Gastroesophageal sphincter (tissue), 4 donors: ENCODE measurements at regions not wholly inside any gene's neighbourhood (a gene's known extent, or its start where the extent isn't known, plus 50 kb on each side); places are given as distances from the start of the nearest gene placed in this dataset.

Source experiments
- ATAC-seq: fragments of 150-250 bp; one replicate; pipeline ENCODE4 v1.9.1; 2016; ENCODE audit warnings: mild to moderate bottlenecking, moderate library complexity
- H3K27ac ChIP-seq, 4 donors: fragments of 200-600 bp; sonication (generic) in 3 of 4; 1 replicate in 3 of 4; 2 replicates in 1 of 4; pipeline ENCODE4 v1.5.1; 2016 to 2019
- H3K27me3 ChIP-seq: fragments of 200-600 bp; sonication (generic); one replicate; pipeline ENCODE4 v1.5.1; 2019
- H3K36me3 ChIP-seq, 2 donors: fragments of 200-600 bp; sonication (generic); one replicate each; pipeline ENCODE4 v1.5.1; 2019; ENCODE audit warnings: control low read depth in 1 of 2
- H3K4me1 ChIP-seq, 3 donors: fragments of 200-600 bp; sonication (generic); 1 replicate in 2 of 3; 2 replicates in 1 of 3; pipeline ENCODE4 v1.5.1; 2016 to 2019; ENCODE audit warnings: control low read depth in 2 of 3
- H3K4me3 ChIP-seq, 2 donors: fragments of 200-600 bp; sonication (generic); one replicate each; pipeline ENCODE4 v1.5.1; 2019; ENCODE audit warnings: mild to moderate bottlenecking in 1 of 2, moderate library complexity in 1 of 2
- H3K9me3 ChIP-seq, 3 donors: fragments of 200-600 bp; sonication (generic); one replicate each; pipeline ENCODE4 v1.5.1; 2017 to 2019; ENCODE audit warnings: control low read depth in 2 of 3
- EP300 ChIP-seq: sonication (generic); formaldehyde crosslinking; IDR thresholded peaks from one replicate; pipeline ENCODE4 v1.6.1; 2017; ENCODE audit warnings: antibody characterized with exemption, mild to moderate bottlenecking
- POLR2A ChIP-seq, 2 donors: fragments of 450-650 bp; IDR thresholded peaks; one replicate each; pipeline ENCODE4 v1.6.1; 2017; ENCODE audit warnings: antibody characterized with exemption in 2 of 2, mild to moderate bottlenecking in 2 of 2, moderate library complexity in 1 of 2
- POLR2AphosphoS5 ChIP-seq: sonication (generic); formaldehyde crosslinking; IDR thresholded peaks from one replicate; pipeline ENCODE4 v1.6.1; 2017; ENCODE audit warnings: antibody characterized with exemption
- WGBS, 2 donors: methylation state at CpG; one replicate each; pipeline ENCODE4 v1.1.5; 2018; ENCODE audit warnings: low coverage in 1 of 2; 5-methylcytosine and 5-hydroxymethylcytosine counted together
- TF ChIP-seq, protein P1 (sequence below), 4 experiments: fragments of 200-600 bp in 2 of 4; fragments of 450-650 bp in 2 of 4; sonication (generic) in 1 of 4; IDR thresholded peaks; one replicate each; pipeline ENCODE4 v1.5.1; 2017 to 2019; ENCODE audit warnings: antibody characterized with exemption in 4 of 4, mild to moderate bottlenecking in 2 of 4, moderate library complexity in 2 of 4

DNA sequence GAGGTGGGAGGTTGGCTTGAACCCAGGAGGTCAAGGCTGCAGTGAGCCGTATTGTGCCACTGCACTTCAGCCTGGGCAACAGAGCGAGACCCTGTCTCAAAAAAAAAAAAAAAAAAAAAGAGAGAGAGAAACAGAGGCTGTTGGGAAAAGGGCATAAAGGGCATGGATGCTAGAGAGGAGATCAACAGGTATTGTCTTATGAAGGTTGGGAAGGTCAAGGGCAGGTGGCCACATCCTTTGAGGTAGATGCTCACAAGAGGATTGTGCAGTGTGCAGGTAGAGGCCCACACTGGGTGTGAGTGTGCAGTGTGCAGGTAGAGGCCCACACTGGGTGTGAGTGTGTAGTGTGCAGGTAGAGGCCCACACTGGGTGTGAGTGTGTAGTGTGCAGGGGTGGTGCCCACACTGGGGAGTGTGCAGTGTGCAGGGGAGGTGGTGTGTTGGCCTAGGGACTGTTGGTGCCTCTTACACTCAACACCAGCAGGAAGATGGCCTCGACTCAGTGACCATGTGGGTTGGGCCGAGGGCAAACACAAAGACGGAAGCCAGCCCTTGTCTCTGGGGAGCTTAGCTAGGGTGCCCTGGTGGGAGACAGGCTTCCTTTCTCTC is 404.9 kb upstream of the TNRC6C start:
- no peak for ATAC-seq
- Histone ChIP-seq H3K4me1 (peaks cover 0 to 52% (median 0%) of the 10 kb centered on the region in 3 donors), H3K27ac (peak overlapping the region in 1 of 4 donors; percentile 80), H3K27me3 (no peaks in the 10 kb centered on the region), H3K36me3 (no peaks in the 10 kb centered on the region), H3K4me3 (no peak overlapping the region), H3K9me3 (no peaks in the 10 kb centered on the region)
- TF ChIP-seq POLR2A (IDR thresholded peaks at IDR 0.05) (no peak), POLR2AphosphoS5 (no peak), EP300 (no peak)
- TF ChIP-seq, protein P1, sequence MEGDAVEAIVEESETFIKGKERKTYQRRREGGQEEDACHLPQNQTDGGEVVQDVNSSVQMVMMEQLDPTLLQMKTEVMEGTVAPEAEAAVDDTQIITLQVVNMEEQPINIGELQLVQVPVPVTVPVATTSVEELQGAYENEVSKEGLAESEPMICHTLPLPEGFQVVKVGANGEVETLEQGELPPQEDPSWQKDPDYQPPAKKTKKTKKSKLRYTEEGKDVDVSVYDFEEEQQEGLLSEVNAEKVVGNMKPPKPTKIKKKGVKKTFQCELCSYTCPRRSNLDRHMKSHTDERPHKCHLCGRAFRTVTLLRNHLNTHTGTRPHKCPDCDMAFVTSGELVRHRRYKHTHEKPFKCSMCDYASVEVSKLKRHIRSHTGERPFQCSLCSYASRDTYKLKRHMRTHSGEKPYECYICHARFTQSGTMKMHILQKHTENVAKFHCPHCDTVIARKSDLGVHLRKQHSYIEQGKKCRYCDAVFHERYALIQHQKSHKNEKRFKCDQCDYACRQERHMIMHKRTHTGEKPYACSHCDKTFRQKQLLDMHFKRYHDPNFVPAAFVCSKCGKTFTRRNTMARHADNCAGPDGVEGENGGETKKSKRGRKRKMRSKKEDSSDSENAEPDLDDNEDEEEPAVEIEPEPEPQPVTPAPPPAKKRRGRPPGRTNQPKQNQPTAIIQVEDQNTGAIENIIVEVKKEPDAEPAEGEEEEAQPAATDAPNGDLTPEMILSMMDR (IDR thresholded peaks at IDR 0.05) = no peak
- 75 to 90% methylated on average over 2 to 3 of the region's 5 CpGs for WGBS, 2 donors

DNA sequence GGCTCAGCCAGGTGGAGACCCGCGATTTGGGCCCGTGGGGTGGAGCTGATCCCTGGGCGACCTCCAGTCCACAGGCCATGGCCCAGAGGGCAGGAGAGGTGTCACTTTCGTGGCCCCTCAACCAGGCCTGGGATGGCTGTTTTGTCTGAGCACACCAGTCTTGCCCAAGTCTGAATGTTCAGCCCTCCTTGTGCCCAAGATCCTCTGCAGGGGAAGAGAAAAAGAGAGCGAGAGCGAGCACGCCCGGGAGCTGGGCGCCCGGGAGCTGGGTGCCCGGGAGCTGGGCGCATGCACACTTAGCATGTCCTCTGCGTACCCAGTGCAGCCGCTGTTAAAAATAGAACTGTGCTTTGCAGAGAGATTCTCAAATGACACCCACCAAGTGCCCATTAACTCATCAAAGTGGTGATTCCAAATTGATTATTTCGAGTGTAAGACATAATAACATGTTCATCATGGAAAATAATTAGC is 403.3 kb upstream of the TNRC6C start:
- no peak for TF ChIP-seq POLR2A (IDR thresholded peaks at IDR 0.05)
- TF ChIP-seq, protein P1 (IDR thresholded peaks at IDR 0.05) = no peak
- TF ChIP-seq EP300 = no peak
- TF ChIP-seq POLR2AphosphoS5 = no peak
- Histone ChIP-seq H3K4me3 (peak overlapping the region in 1 of 2 donors; percentile 19), H3K9me3 (no peaks in the 10 kb centered on the region), H3K4me1 (peaks cover 0 to 39% (median 0%) of the 10 kb centered on the region in 3 donors), H3K27me3 (no peaks in the 10 kb centered on the region), H3K27ac (peak overlapping the region; percentile 50 to 80 (median 64)), H3K36me3 (no peaks in the 10 kb centered on the region)
- no peak for ATAC-seq
- 54 to 72% methylated on average over 5 to 10 of the region's 16 CpGs for WGBS, 2 donors

DNA sequence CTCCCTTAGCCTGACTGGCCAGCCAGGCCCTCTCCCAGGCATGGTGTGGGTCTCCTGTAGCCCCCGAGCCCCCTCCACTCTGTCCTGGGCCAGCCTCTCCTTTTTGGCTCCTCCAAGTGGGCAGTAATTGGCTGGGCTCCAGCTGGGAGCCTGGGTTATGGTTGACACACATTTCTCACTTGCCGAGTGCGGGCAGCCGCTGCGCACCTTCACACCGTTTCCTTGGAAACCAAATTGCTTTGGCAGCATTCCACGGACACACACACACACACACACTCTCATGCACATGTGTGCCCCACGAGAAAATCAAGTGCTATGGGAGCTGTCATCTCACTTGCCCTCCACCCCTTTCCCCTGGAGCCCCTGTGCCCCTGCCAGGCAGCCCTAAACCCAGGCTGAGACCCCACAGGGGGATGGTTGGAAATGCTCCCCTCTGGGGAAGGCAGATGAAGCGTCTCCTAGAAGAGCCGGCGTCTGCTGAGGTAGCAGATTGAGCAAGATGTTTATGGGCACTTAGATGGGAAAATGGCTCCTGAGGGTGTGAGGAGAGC is 402.7 kb upstream of the TNRC6C start:
- H3K4me1 ChIP-seq = peaks cover 0 to 39% (median 0%) of the 10 kb centered on the region in 3 donors
- peak; percentile 53 for ATAC-seq

DNA sequence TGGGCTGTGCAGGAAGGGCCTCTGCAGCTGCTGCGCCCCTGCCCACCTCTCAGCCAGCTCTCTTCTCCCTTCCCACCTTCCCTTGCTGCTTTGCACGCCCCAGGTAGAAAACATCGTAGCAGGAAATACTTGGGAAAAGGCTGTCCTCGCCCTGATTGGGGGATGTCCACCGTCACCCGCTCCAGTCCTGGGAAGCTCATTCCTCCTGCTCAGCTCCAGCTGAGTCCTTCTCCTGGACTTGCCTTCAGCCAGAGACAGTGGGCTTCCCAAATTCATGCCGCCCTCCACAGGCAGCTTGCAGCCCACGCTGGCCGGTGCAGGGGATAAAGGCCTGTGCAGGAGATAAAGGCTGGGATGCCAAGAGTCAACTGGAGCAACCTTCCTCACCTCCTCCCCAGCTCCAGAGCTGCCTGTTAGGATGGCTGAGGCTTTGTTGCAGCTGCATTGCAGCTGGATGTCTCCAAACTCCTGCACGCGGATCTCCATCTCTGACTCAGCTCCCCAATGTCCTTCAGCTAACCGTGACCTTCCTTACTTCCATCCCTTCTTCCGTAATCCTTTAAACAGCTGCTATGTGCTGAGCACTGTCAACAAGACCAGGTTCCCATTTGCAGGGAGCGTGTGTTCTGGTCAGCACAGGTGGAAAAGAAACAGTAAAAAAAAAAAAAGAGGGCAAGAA is 402.0 kb upstream of the TNRC6C start:
- peaks cover 0 to 39% (median 0%) of the 10 kb centered on the region in 3 donors for H3K4me1 ChIP-seq
- no peaks in the 10 kb centered on the region for H3K27me3 ChIP-seq
- H3K9me3 ChIP-seq = no peaks in the 10 kb centered on the region
- no peak for ATAC-seq
- H3K4me3 ChIP-seq = no peak overlapping the region
- peak overlapping the region in 3 of 4 donors; percentile 22 to 80 (median 70) for H3K27ac ChIP-seq
- 61 to 63% methylated on average over 4 to 8 of the region's 14 CpGs for WGBS, 2 donors
- peaks cover 0 to 7% of the 10 kb centered on the region in 2 donors for H3K36me3 ChIP-seq
- TF ChIP-seq, protein P1 (IDR thresholded peaks at IDR 0.05) = no peak
- TF ChIP-seq EP300 = no peak
- no peak for TF ChIP-seq POLR2AphosphoS5
- no peak for TF ChIP-seq POLR2A (IDR thresholded peaks at IDR 0.05)

More for the DNA sequence above, 402.7 kb upstream of the TNRC6C start:
- H3K36me3 ChIP-seq = peaks cover 0 to 5% of the 10 kb centered on the region in 2 donors
- peak overlapping the region in 1 of 2 donors; percentile 19 for H3K4me3 ChIP-seq
- H3K27ac ChIP-seq = peak overlapping the region; percentile 40 to 80 (median 60)
- H3K9me3 ChIP-seq = no peaks in the 10 kb centered on the region
- TF ChIP-seq, protein P1 (IDR thresholded peaks at IDR 0.05) = no peak
- TF ChIP-seq POLR2A (IDR thresholded peaks at IDR 0.05) (no peak), POLR2AphosphoS5 (peak; percentile 53), EP300 (no peak)
- 4% methylated on average over 5 of the region's 11 CpGs; no CpG with 5 or more reads in 1 of the 2 donors for WGBS, 2 donors
- H3K27me3 ChIP-seq = no peaks in the 10 kb centered on the region
